Suprapubic skin (tissue), 4 donors: ENCODE measurements at regions not wholly inside any gene's neighbourhood (a gene's known extent, or its start where the extent isn't known, plus 50 kb on each side); places are given as distances from the start of the nearest gene placed in this dataset.

Experiments
- DNase-seq, 2 donors: peaks; one replicate each; pipeline ENCODE4 v3.0.0-alpha.2; 2019; ENCODE audit warnings: low spot score in 2 of 2
- H3K27ac ChIP-seq: fragments of 200-600 bp; sonication (generic); one replicate; pipeline ENCODE4 v1.5.1; 2019
- H3K27me3 ChIP-seq: fragments of 200-600 bp; sonication (generic); one replicate; pipeline ENCODE4 v1.5.1; 2019
- H3K36me3 ChIP-seq: fragments of 200-600 bp; sonication (generic); one replicate; pipeline ENCODE4 v1.5.1; 2019
- H3K4me1 ChIP-seq: fragments of 200-600 bp; sonication (generic); one replicate; pipeline ENCODE4 v1.5.1; 2019
- H3K4me3 ChIP-seq: fragments of 200-600 bp; sonication (generic); one replicate; pipeline ENCODE4 v1.5.1; 2019; ENCODE audit warnings: mild to moderate bottlenecking
- H3K9me3 ChIP-seq: fragments of 200-600 bp; sonication (generic); one replicate; pipeline ENCODE4 v1.5.1; 2019
- EP300 ChIP-seq: sonication (generic); formaldehyde crosslinking; IDR thresholded peaks from one replicate; pipeline ENCODE4 v1.6.1; 2017; ENCODE audit warnings: antibody characterized with exemption
- POLR2A ChIP-seq, 2 donors: fragments of 450-650 bp; IDR thresholded peaks; one replicate each; pipeline ENCODE4 v1.6.1; 2017; ENCODE audit warnings: antibody characterized with exemption in 2 of 2, mild to moderate bottlenecking in 2 of 2, moderate library complexity in 2 of 2
- POLR2AphosphoS5 ChIP-seq, 3 donors: sonication (generic); formaldehyde crosslinking; IDR thresholded peaks; one replicate each; pipeline ENCODE4 v1.6.1; 2017; ENCODE audit warnings: antibody characterized with exemption in 3 of 3
- WGBS: methylation state at CpG from one replicate; pipeline ENCODE4 v1.1.5; 2018; 5-methylcytosine and 5-hydroxymethylcytosine counted together
- TF ChIP-seq, protein P1 (sequence below), 2 donors: fragments of 200-600 bp in 1 of 2; fragments of 450-650 bp in 1 of 2; sonication (generic) in 1 of 2; IDR thresholded peaks; one replicate each; pipeline ENCODE4 v1.5.1; 2016 to 2019; ENCODE audit warnings: antibody characterized with exemption in 2 of 2, mild to moderate bottlenecking in 1 of 2, moderate library complexity in 1 of 2

DNA sequence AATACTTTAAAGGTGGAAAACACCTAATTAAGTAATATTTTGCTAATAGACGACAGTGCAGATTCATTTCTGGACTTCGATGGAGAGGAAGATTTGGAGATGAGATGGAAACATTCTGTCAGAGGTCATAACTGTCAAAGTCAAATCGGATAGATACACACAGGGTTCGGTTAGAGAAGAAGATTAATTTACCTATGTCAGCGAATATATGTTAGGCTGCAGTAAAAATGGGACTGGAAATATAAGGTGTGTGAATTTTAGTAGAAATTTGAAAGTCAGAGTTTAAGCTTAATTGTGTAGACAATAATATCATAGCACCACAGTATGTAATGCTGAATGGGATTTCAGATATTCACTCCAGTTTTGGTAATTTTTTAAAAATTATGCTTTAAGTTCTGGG, 1020.3 kb upstream of the ACO1 start:
- TF ChIP-seq EP300: no peak
- TF ChIP-seq, protein P1, sequence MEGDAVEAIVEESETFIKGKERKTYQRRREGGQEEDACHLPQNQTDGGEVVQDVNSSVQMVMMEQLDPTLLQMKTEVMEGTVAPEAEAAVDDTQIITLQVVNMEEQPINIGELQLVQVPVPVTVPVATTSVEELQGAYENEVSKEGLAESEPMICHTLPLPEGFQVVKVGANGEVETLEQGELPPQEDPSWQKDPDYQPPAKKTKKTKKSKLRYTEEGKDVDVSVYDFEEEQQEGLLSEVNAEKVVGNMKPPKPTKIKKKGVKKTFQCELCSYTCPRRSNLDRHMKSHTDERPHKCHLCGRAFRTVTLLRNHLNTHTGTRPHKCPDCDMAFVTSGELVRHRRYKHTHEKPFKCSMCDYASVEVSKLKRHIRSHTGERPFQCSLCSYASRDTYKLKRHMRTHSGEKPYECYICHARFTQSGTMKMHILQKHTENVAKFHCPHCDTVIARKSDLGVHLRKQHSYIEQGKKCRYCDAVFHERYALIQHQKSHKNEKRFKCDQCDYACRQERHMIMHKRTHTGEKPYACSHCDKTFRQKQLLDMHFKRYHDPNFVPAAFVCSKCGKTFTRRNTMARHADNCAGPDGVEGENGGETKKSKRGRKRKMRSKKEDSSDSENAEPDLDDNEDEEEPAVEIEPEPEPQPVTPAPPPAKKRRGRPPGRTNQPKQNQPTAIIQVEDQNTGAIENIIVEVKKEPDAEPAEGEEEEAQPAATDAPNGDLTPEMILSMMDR (IDR thresholded peaks at IDR 0.05): no peak
- no peak for TF ChIP-seq POLR2AphosphoS5 (IDR thresholded peaks at IDR 0.05)
- TF ChIP-seq POLR2A (IDR thresholded peaks at IDR 0.05): no peak
- H3K4me3 ChIP-seq: no peak overlapping the region
- H3K27me3 ChIP-seq: no peaks in the 10 kb centered on the region
- H3K36me3 ChIP-seq: no peaks in the 10 kb centered on the region
- 85% methylated on average over 5 of the region's 5 CpGs for WGBS
- no peaks in the 10 kb centered on the region for H3K9me3 ChIP-seq
- H3K27ac ChIP-seq: no peak overlapping the region
- no peak for DNase-seq
- no peaks in the 10 kb centered on the region for H3K4me1 ChIP-seq

DNA sequence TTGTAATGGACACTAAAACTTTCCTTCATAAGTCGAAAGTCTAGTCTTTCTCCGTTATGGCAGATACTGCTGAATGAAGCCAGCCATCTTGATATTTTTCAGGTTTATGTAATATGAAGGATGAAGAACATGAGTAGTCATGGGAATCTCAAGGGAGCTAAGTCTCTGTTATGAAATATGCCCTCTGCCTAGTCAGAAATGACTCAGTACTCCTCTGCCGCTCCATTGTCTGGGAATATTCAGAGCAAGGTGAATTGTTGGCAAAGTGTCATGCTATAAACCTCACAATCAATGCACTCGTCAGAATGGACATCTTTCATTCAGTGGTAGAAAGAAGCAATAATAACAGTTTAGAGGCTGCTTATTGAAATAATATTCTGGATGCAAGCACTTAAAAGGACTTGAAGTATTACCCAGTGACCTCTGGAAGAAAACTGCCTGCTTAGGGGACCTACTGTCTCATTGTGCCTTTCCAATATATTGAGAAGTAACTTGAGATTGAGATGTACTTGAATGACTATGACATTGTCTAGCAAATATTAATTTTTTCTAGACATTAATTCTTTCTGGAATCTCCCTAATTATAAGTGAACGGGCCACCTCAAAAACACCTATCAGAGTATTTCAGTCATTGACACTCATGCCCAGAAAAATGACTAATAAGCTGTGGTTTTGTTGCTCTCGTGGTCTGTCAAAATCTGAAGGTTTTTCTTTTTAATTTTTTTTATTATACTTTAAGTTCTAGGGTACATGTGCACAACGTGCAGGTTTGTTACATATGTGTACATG, 1011.5 kb upstream of the ACO1 start:
- H3K4me1 ChIP-seq: no peaks in the 10 kb centered on the region
- whole genome bisulfite sequencing: 80% methylated on average over 7 of the region's 7 CpGs
- TF ChIP-seq EP300: no peak
- TF ChIP-seq POLR2A (IDR thresholded peaks at IDR 0.05): no peak
- TF ChIP-seq, protein P1 (IDR thresholded peaks at IDR 0.05): no peak
- TF ChIP-seq POLR2AphosphoS5 (IDR thresholded peaks at IDR 0.05): no peak
- H3K27ac ChIP-seq: no peak overlapping the region
- H3K4me3 ChIP-seq: no peak overlapping the region
- no peaks in the 10 kb centered on the region for H3K9me3 ChIP-seq
- DNase-seq: no peak
- no peaks in the 10 kb centered on the region for H3K36me3 ChIP-seq
- H3K27me3 ChIP-seq: no peaks in the 10 kb centered on the region

DNA sequence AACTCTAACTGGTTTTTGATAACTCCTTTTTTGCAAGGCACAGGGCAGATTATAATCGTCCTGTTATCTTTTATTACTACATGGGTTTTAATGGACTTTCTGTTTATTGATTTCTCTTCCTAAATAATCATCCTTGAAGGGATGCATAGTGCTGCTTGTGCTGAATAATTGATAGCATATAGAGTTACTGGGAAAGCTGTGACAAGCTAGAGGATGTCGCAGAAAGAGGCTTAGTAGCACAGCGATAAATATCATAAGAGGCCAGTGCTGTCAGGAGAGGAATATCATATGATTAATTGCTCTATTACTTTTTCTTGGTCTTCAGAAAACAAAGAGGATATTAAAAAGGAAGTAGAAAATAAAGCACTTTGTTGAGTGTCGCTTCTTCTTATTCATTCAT, 1007.1 kb upstream of the ACO1 start:
- Histone ChIP-seq H3K4me3 (no peak overlapping the region), H3K27me3 (no peaks in the 10 kb centered on the region), H3K36me3 (no peaks in the 10 kb centered on the region), H3K4me1 (no peaks in the 10 kb centered on the region), H3K27ac (no peak overlapping the region), H3K9me3 (no peaks in the 10 kb centered on the region)
- DNase-seq: no peak
- 83% methylated on average over 4 of the region's 4 CpGs for WGBS
- TF ChIP-seq, protein P1 (IDR thresholded peaks at IDR 0.05): no peak
- TF ChIP-seq POLR2AphosphoS5 (IDR thresholded peaks at IDR 0.05): no peak
- no peak for TF ChIP-seq EP300
- TF ChIP-seq POLR2A (IDR thresholded peaks at IDR 0.05): no peak

DNA sequence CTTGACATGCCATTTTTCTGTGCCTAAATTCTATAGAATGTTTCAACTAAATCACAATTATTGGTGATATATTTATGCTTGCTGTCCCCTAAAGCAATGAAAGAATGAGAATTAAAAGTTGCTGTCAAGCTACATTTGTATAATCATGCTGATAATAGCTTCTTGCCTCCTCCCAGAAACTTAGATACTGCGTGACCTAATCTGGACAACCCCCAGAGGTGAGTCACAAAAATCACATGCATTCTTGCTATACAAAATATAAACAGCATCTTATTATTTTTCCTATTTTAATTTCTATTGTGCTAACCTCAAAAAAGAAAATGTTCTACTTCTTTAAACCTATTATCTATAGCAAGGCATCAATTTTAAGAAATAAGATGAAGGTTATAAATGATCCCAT, 995.8 kb upstream of the ACO1 start:
- no peak for DNase-seq
- no peak for TF ChIP-seq POLR2A (IDR thresholded peaks at IDR 0.05)
- no peak for TF ChIP-seq POLR2AphosphoS5 (IDR thresholded peaks at IDR 0.05)
- TF ChIP-seq EP300: no peak
- TF ChIP-seq, protein P1 (IDR thresholded peaks at IDR 0.05): no peak
- Histone ChIP-seq H3K4me3 (no peak overlapping the region), H3K4me1 (no peaks in the 10 kb centered on the region), H3K36me3 (no peaks in the 10 kb centered on the region), H3K27me3 (no peaks in the 10 kb centered on the region), H3K27ac (no peak overlapping the region), H3K9me3 (no peaks in the 10 kb centered on the region)
- 56% methylated on average over 1 of the region's 1 CpG for WGBS

DNA sequence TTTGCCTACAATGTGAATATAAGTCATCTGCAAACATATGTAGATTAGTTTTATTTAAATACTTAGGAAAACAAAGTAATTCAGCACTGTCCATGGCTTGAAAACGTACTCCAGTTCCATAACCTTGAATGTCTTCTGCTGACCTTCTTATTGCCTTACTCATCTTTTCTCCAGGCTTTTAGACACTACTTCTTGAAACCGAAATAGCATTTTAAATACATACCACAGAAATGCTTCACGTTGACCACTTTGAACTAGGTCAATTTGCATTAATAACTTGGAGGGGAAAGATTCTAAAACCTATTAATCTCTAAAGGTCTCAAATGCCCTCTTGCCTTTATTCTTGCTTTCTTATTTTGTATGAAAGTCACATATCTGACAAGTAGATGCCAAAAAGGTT, 995.4 kb upstream of the ACO1 start:
- no peak for DNase-seq
- Histone ChIP-seq H3K4me1 (no peaks in the 10 kb centered on the region), H3K27me3 (no peaks in the 10 kb centered on the region), H3K36me3 (no peaks in the 10 kb centered on the region), H3K4me3 (no peak overlapping the region), H3K27ac (no peak overlapping the region), H3K9me3 (no peaks in the 10 kb centered on the region)
- TF ChIP-seq EP300: no peak
- TF ChIP-seq POLR2AphosphoS5 (IDR thresholded peaks at IDR 0.05): no peak
- TF ChIP-seq, protein P1 (IDR thresholded peaks at IDR 0.05): no peak
- no peak for TF ChIP-seq POLR2A (IDR thresholded peaks at IDR 0.05)
- WGBS: 75% methylated on average over 3 of the region's 3 CpGs
